ENCODE measurements at regions not wholly inside any gene's neighbourhood (a gene's known extent, or its start where the extent isn't known, plus 50 kb on each side); places are given as distances from the start of the nearest gene placed in this dataset.
A peak's percentile ranks its signal among the peaks of the same experiment; 100 is the strongest.

DNA sequence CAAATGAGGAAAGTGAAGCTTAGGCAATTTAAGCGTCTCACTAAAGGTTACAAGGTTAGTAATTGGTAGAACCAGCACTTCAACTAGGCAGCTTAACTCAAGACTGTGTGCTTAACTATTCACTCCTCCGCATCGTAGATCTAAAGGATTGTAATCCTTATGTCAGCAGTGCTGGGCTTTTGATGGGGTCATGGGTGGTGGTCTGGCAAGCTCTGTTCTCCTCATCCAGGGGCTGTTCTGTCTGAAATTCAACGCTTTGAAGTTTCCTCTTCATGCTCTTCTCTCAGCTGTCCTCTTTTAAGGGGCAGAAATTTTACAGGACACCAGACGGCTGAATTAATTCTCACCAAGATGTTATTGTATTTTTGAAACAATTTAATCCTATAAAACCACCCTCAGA, 165.5 kb upstream of the FAM98A start:
- Histone ChIP-seq H3K27ac (ENCODE audit: low read length) (no peak overlapping the region), H3K9ac (ENCODE audit: low read length) (no peak overlapping the region)

DNA sequence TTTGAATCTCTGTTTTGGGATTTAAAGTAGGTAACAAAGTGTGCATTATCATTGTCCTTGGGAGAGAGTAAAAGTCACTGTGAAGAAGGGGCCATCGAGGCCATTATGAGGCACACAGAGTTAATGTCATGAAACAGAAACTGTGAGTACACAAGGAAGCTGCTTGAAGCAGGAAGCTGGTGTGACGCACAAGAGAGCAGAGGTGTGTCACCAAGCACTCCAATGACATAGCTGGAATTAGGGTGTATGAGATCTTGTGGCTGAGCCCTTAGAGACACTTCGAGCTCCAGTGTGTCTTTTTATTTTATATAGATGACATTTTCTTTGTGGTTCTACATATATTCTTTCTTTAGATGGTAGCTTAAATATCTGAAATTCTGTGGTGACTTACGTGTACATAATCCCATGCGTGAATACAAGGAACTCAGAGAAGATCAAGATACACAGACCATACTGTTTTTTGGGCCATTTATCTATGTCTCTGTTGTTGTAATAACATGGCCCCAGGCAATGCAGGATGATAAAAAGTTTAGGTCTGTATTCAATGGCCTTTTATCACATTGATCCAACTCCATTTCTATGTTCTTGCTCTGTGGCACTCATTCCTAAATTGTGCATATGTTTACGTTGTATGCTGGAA, 164.7 kb upstream of the FAM98A start:
- no peaks in the 10 kb centered on the region for H4K20me1 ChIP-seq (ENCODE audit: low read length)
- CTCF ChIA-PET = no interaction called here
- no peak overlapping the region for H3K4me2 ChIP-seq (ENCODE audit: low read length)
- no peak overlapping the region for H2AFZ ChIP-seq (ENCODE audit: low read length)
- peak; percentile 5 for DNase-seq
- no peak for ATAC-seq
- intact Hi-C loops (cut with micrococcal nuclease) = no loop called here
- no peak for TF ChIP-seq EZH2 (IDR thresholded peaks at IDR 0.05; ENCODE audit: low read length, unreplicated experiment)
- TF ChIP-seq EZH2phosphoT487 (IDR thresholded peaks at IDR 0.05; ENCODE audit: borderline replicate concordance, low read length) = no peak
- TF ChIP-seq, protein P1, sequence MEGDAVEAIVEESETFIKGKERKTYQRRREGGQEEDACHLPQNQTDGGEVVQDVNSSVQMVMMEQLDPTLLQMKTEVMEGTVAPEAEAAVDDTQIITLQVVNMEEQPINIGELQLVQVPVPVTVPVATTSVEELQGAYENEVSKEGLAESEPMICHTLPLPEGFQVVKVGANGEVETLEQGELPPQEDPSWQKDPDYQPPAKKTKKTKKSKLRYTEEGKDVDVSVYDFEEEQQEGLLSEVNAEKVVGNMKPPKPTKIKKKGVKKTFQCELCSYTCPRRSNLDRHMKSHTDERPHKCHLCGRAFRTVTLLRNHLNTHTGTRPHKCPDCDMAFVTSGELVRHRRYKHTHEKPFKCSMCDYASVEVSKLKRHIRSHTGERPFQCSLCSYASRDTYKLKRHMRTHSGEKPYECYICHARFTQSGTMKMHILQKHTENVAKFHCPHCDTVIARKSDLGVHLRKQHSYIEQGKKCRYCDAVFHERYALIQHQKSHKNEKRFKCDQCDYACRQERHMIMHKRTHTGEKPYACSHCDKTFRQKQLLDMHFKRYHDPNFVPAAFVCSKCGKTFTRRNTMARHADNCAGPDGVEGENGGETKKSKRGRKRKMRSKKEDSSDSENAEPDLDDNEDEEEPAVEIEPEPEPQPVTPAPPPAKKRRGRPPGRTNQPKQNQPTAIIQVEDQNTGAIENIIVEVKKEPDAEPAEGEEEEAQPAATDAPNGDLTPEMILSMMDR (conservative IDR thresholded peaks at IDR 0.05; ENCODE audit: low read depth, low read length) = no peak
- no peaks in the 10 kb centered on the region for H3F3A ChIP-seq (ENCODE audit: low read length, unreplicated experiment)
- H3K4me3 ChIP-seq (ENCODE audit: low read length) = no peak overlapping the region
- H3K27me3 ChIP-seq (ENCODE audit: low read length) = peaks cover 4% of the 10 kb centered on the region
- H3K9me3 ChIP-seq (ENCODE audit: low read length) = no peaks in the 10 kb centered on the region
- H3K9me2 ChIP-seq (replicated peaks; ENCODE audit: low read length) = no peaks in the 10 kb centered on the region
- no peak overlapping the region for H3K27ac ChIP-seq (ENCODE audit: low read length)
- no peaks in the 10 kb centered on the region for H3K4me1 ChIP-seq (ENCODE audit: insufficient read depth, low read length)
- H3K36me3 ChIP-seq (ENCODE audit: low read depth, low read length) = no peaks in the 10 kb centered on the region
- no peak overlapping the region for H3K9ac ChIP-seq (ENCODE audit: low read length)
- POLR2A ChIA-PET (ENCODE audit: unreplicated experiment) = no interaction called here
- no peaks in the 10 kb centered on the region for H3K79me2 ChIP-seq (ENCODE audit: low read length)
- BruUV-seq (replicated peaks) = no TSS peak

More for the DNA sequence above, 165.5 kb upstream of the FAM98A start:
- intact Hi-C loops (cut with micrococcal nuclease) = no loop called here
- H4K20me1 ChIP-seq (ENCODE audit: low read length) = no peaks in the 10 kb centered on the region
- TF ChIP-seq, protein P1 (conservative IDR thresholded peaks at IDR 0.05; ENCODE audit: low read depth, low read length) = no peak
- no peak for TF ChIP-seq EZH2phosphoT487 (IDR thresholded peaks at IDR 0.05; ENCODE audit: borderline replicate concordance, low read length)
- TF ChIP-seq EZH2 (IDR thresholded peaks at IDR 0.05; ENCODE audit: low read length, unreplicated experiment) = no peak
- no peak for DNase-seq
- ChIA-PET CTCF (no interaction called here), POLR2A (ENCODE audit: unreplicated experiment) (no interaction called here)
- no peak overlapping the region for H2AFZ ChIP-seq (ENCODE audit: low read length)
- no peak for ATAC-seq
- H3F3A ChIP-seq (ENCODE audit: low read length, unreplicated experiment) = no peaks in the 10 kb centered on the region
- H3K4me2 ChIP-seq (ENCODE audit: low read length) = no peak overlapping the region
- no peaks in the 10 kb centered on the region for H3K79me2 ChIP-seq (ENCODE audit: low read length)
- BruUV-seq (replicated peaks) = no TSS peak
- H3K4me1 ChIP-seq (ENCODE audit: insufficient read depth, low read length) = no peaks in the 10 kb centered on the region
- peaks cover 3% of the 10 kb centered on the region for H3K27me3 ChIP-seq (ENCODE audit: low read length)
- no peak overlapping the region for H3K4me3 ChIP-seq (ENCODE audit: low read length)
- H3K36me3 ChIP-seq (ENCODE audit: low read depth, low read length) = no peaks in the 10 kb centered on the region
- H3K9me2 ChIP-seq (replicated peaks; ENCODE audit: low read length) = no peaks in the 10 kb centered on the region
- no peaks in the 10 kb centered on the region for H3K9me3 ChIP-seq (ENCODE audit: low read length)

DNA sequence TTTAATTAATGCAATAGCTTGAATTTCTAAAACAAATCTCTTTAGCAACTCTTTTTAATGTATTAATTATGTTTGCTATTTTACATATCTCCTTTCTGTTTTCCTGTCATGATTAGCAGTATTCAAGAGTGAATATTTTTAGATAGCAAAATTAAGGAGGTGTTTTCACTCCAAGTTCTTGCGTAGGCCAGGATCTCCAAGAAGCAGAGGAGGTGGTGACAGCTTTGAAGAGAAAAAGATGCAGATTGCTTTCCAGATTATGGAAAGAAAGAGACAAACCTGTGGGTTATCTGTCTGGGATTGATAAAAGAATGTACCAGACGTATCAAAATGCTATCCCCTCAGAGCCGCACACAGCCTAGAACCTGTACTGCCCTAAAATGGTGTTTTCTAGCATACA, 163.5 kb upstream of the FAM98A start:
- no TSS peak for BruUV-seq (replicated peaks)
- POLR2A ChIA-PET (ENCODE audit: unreplicated experiment) = no interaction called here
- H2AFZ ChIP-seq (ENCODE audit: low read length) = no peak overlapping the region
- no peaks in the 10 kb centered on the region for H3F3A ChIP-seq (ENCODE audit: low read length, unreplicated experiment)
- TF ChIP-seq EZH2 (IDR thresholded peaks at IDR 0.05; ENCODE audit: low read length, unreplicated experiment) (no peak), EZH2phosphoT487 (IDR thresholded peaks at IDR 0.05; ENCODE audit: borderline replicate concordance, low read length) (no peak)
- TF ChIP-seq, protein P1 (conservative IDR thresholded peaks at IDR 0.05; ENCODE audit: low read depth, low read length) = no peak
- H3K9ac ChIP-seq (ENCODE audit: low read length) = no peak overlapping the region
- H4K20me1 ChIP-seq (ENCODE audit: low read length) = no peaks in the 10 kb centered on the region
- no peak overlapping the region for H3K4me3 ChIP-seq (ENCODE audit: low read length)
- H3K79me2 ChIP-seq (ENCODE audit: low read length) = no peaks in the 10 kb centered on the region
- H3K4me1 ChIP-seq (ENCODE audit: insufficient read depth, low read length) = no peaks in the 10 kb centered on the region
- CTCF ChIA-PET = no interaction called here
- H3K27me3 ChIP-seq (ENCODE audit: low read length) = peaks cover 6% of the 10 kb centered on the region
- no peaks in the 10 kb centered on the region for H3K9me2 ChIP-seq (replicated peaks; ENCODE audit: low read length)
- H3K9me3 ChIP-seq (ENCODE audit: low read length) = no peaks in the 10 kb centered on the region
- DNase-seq (no peak), ATAC-seq (no peak)
- intact Hi-C loops (cut with micrococcal nuclease) = no loop called here
- H3K36me3 ChIP-seq (ENCODE audit: low read depth, low read length) = no peaks in the 10 kb centered on the region
- no peak overlapping the region for H3K27ac ChIP-seq (ENCODE audit: low read length)
- H3K4me2 ChIP-seq (ENCODE audit: low read length) = no peak overlapping the region
